HCT116 (cell line): ENCODE measurements at regions not wholly inside any gene's neighbourhood (a gene's known extent, or its start where the extent isn't known, plus 50 kb on each side); places are given as distances from the start of the nearest gene placed in this dataset.

Source experiments
- CEBPB ChIP-seq: IDR thresholded peaks from 2 replicates; pipeline ENCODE4 v1.6.1; 2012; ENCODE audit warnings: low read depth
- EZH2 ChIP-seq: fragments of 200-600 bp; sonication (generic); IDR thresholded peaks from 2 replicates; pipeline ENCODE4 v1.6.1; 2017; ENCODE audit warnings: antibody characterized with exemption, mixed run types
- REST ChIP-seq: IDR thresholded peaks from 2 replicates; pipeline ENCODE4 v1.6.1; 2012; ENCODE audit warnings: low read depth

- TF ChIP-seq CEBPB (no peak), REST (no peak), EZH2 (no peak)
Observed at GRCh38 chr5:24391816-24392215, 253.0 kb downstream of the CDH10 start.
